ENCODE measurements at regions not wholly inside any gene's neighbourhood (a gene's known extent, or its start where the extent isn't known, plus 50 kb on each side); places are given as distances from the start of the nearest gene placed in this dataset.

DNA sequence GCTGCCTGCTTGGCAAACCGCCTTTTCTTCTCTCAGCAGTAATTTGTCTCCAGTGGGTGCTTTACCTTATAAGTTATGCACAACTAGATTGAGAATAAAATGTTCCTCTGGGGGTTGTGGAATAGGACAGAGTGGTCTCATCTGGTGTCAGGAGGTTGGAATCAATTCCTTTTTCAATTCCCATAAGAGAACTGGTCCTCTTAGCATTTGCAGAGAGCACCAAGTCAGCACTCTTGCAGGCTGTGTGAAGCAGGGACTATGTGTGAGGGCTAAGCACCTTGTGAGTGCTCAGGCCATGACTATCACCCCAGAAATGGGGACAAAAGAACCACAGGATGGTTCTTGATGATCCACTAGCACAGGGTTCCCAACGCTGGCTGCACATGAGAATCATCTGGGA is 163.6 kb upstream of the UMPS start:
- TF ChIP-seq, protein P1, sequence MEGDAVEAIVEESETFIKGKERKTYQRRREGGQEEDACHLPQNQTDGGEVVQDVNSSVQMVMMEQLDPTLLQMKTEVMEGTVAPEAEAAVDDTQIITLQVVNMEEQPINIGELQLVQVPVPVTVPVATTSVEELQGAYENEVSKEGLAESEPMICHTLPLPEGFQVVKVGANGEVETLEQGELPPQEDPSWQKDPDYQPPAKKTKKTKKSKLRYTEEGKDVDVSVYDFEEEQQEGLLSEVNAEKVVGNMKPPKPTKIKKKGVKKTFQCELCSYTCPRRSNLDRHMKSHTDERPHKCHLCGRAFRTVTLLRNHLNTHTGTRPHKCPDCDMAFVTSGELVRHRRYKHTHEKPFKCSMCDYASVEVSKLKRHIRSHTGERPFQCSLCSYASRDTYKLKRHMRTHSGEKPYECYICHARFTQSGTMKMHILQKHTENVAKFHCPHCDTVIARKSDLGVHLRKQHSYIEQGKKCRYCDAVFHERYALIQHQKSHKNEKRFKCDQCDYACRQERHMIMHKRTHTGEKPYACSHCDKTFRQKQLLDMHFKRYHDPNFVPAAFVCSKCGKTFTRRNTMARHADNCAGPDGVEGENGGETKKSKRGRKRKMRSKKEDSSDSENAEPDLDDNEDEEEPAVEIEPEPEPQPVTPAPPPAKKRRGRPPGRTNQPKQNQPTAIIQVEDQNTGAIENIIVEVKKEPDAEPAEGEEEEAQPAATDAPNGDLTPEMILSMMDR (IDR thresholded peaks at IDR 0.05) = no peak
- no peak for TF ChIP-seq POLR2A (IDR thresholded peaks at IDR 0.05)

Measured in right lobe of liver (tissue), 4 donors.